Choroid plexus epithelial cell (primary cell): ENCODE measurements at regions not wholly inside any gene's neighbourhood (a gene's known extent, or its start where the extent isn't known, plus 50 kb on each side); places are given as distances from the start of the nearest gene placed in this dataset.
"Not testable (repeated sequence)": the region's sequence is repeated elsewhere in the genome, so short reads cannot be mapped to it uniquely, and the experiment has no call there.

Experiments
- DNase-seq: peaks from one replicate; pipeline ENCODE4 v3.0.0-alpha.2; 2010; ENCODE audit warnings: low read depth
- H3K4me3 ChIP-seq: 2 replicates; pipeline ENCODE4 v1.5.1; 2011; ENCODE audit warnings: low read depth, mild to moderate bottlenecking, control low read depth, low read length, moderate library complexity
- TF ChIP-seq, protein P1 (sequence below): conservative IDR thresholded peaks from 2 replicates; pipeline ENCODE4 v1.5.1; 2011; ENCODE audit warnings: low read depth, mild to moderate bottlenecking, control low read depth, inconsistent platforms, low read length, moderate library complexity

DNA sequence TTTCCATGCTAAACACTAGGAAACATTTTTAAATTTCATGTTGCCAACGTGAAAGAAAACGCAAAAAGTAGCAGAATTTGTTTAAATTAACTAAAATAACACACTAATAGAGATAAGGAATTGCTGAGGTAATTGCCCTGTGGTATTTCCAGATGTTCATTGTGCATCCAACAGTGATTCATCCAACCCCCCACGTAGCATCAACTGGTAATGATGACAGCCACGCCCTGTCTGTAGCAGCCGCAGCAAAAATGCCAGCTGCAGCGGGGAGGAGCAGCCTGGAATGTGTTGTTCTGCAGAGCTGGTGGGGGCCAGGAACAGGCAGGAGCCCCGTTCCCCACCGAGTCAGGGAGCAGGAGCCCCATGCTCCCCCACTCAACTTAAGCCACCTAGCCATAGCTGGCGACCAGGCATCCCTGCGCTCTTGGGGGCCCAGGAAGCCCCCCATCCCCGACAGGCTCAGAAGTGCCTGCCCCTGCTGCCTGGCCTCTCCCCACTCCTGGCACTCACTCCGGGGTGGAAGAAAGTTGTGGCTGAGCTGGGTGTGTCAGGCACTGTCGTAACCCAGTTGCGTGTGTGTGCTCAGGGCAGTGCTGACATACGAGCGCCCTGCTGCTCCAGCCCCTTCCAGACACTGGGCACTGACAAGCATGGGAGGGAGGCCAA is 695.1 kb upstream of the ACVR2A start:
- DNase-seq, result peak; percentile 81
- TF ChIP-seq, protein P1, sequence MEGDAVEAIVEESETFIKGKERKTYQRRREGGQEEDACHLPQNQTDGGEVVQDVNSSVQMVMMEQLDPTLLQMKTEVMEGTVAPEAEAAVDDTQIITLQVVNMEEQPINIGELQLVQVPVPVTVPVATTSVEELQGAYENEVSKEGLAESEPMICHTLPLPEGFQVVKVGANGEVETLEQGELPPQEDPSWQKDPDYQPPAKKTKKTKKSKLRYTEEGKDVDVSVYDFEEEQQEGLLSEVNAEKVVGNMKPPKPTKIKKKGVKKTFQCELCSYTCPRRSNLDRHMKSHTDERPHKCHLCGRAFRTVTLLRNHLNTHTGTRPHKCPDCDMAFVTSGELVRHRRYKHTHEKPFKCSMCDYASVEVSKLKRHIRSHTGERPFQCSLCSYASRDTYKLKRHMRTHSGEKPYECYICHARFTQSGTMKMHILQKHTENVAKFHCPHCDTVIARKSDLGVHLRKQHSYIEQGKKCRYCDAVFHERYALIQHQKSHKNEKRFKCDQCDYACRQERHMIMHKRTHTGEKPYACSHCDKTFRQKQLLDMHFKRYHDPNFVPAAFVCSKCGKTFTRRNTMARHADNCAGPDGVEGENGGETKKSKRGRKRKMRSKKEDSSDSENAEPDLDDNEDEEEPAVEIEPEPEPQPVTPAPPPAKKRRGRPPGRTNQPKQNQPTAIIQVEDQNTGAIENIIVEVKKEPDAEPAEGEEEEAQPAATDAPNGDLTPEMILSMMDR, result no peak
- no peak overlapping the region for H3K4me3 ChIP-seq

DNA sequence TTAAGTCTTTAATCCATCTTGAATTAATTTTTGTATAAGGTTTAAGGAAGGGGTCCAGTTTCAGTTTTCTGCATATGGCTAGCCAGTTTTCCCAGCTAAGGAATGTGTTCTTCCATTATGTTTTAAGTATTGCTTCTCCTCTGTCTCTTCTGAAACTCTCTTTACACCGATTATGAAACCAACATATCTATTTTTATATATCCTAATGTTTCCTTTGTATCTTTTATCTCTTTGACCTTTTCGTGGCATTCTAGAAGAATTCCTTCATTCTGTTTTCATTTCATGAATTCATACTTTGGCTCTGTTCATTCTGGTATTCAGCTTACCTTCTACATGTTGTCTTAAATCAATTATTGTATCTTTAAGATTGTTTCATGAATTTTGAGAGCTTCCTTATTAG is 697.0 kb upstream of the ACVR2A start:
- TF ChIP-seq, protein P1, result no peak
- no peak overlapping the region for H3K4me3 ChIP-seq
- no peak for DNase-seq

DNA sequence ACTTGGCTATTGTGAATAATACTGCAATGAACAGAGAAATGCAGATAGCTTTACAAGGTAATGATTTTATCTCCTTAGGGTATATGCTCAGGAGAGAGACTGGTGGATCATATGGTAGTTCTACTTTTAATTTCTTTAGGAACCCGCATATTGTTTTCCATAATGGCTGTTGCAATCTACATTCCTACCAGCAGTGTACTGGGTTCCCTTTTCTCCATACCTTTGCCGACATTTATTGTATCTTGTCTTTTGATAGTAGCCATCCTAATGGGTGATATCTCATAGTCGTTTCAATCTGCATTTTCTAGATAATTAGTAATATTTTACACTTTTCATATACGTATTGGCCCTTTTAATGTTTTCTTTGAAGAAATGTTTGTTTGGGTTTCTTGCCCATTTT is 702.9 kb upstream of the ACVR2A start:
- TF ChIP-seq, protein P1, result peak; percentile 28
- H3K4me3 ChIP-seq, result no peak overlapping the region
- no peak for DNase-seq

GRCh38 chr2:147139732-147140131 is 705.1 kb upstream of the ACVR2A start:
- H3K4me3 ChIP-seq, DNase-seq: not testable (repeated sequence)

DNA sequence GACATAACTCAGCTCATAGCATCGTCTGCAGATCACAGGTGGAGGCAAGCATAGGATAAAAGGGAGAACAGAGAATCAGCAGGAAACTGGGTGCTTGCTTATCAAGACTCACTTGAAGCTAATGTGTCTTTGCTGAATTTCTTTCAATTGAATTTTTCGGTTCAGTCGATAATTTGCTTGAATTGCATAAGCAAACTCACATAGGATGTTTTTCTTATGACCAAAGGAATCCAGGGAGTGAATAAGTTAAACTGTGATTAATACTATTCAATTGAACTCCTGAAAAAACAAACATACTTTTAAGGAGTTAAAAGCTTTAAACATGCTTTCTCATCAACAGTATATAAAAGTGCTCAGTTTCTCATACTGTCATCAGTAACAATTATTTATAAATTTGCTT is 707.1 kb upstream of the ACVR2A start:
- no peak for DNase-seq
- TF ChIP-seq, protein P1, result no peak
- no peak overlapping the region for H3K4me3 ChIP-seq

GRCh38 chr2:147135376-147135775 is 709.5 kb upstream of the ACVR2A start:
- no peak overlapping the region for H3K4me3 ChIP-seq
- DNase-seq, result no peak
- TF ChIP-seq, protein P1, result no peak

DNA sequence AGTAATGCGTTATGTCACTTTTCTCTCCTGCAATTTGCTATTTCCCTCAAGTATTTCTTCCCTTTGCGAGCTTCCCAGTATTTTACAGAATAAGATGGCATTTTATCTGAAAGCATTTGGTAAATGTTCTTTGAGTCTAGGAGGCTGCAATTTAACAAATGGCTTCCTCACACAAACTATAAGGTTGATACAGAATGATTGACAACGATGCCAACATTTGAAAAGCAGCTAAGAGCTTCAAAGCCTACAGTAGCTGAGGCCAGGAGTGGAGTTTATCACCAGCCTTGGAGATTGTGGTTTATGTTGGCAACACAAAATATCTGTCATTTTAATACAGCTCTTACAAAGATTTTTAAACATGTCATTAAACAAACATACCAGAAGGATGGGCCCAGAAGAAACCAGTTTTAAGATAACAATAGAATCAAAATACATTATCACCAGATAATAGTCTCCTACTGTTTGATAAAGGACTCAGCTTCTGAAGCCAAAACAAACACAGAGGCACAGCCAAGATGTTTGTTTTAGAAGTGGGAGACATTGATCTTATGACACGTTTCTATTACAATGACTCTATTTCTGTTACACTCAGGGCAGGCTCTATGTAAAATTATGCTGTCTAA is 711.4 kb upstream of the ACVR2A start:
- no peak for DNase-seq
- no peak overlapping the region for H3K4me3 ChIP-seq
- TF ChIP-seq, protein P1, result no peak
